ENCODE measurements at regions not wholly inside any gene's neighbourhood (a gene's known extent, or its start where the extent isn't known, plus 50 kb on each side); places are given as distances from the start of the nearest gene placed in this dataset.

GRCh38 chr4:38316045-38316444 lies 348.0 kb upstream of the KLF3 start:
- ATAC-seq (ENCODE audit: poor library complexity) (no peak), DNase-seq (no peak)
- Mint-ChIP-seq H3K4me1 (ENCODE audit: low read depth) (peaks cover 50% of the 10 kb centered on the region), H3K27me3 (no peaks in the 10 kb centered on the region), H3K9me3 (no peaks in the 10 kb centered on the region), H3K4me3 (peak overlapping the region; percentile 56), H3K36me3 (ENCODE audit: low read depth) (no peaks in the 10 kb centered on the region), H3K27ac (no peak overlapping the region)
- intact Hi-C loops (cut with DNase I, micrococcal nuclease) = loop anchor here (5.0 to 10.0 kb wide), 4 partner anchors 139 to 291 kb away; no protein-coding TSS in a partner anchor
- POLR2A ChIA-PET = no interaction called here
- TF ChIP-seq CTCF (IDR thresholded peaks at IDR 0.05) = no peak
- H3K36me3 ChIP-seq (ENCODE audit: insufficient read depth, low read length) = no peaks in the 10 kb centered on the region
- no peaks in the 10 kb centered on the region for H3K9me3 ChIP-seq (ENCODE audit: control insufficient read depth in 1 of 2, insufficient read depth in 1 of 2, low read length in 2 of 2)
- CTCF ChIA-PET = no interaction called here
- H3K27ac ChIP-seq (ENCODE audit: low read depth in 1 of 2, low read length in 2 of 2) = no peak overlapping the region
- no peak overlapping the region for H3K4me3 ChIP-seq (ENCODE audit: low read length)
- H3K4me1 ChIP-seq (ENCODE audit: insufficient read depth, low read length) = peaks cover 49% of the 10 kb centered on the region
- H3K27me3 ChIP-seq (ENCODE audit: control insufficient read depth in 1 of 2, insufficient read depth in 2 of 2, low read length in 2 of 2) = no peaks in the 10 kb centered on the region

GRCh38 chr4:38317041-38317674 lies 346.8 kb upstream of the KLF3 start:
- CTCF ChIA-PET = interaction anchor here (1.2 kb wide), 1 partner anchor 358 kb away, joined by 3 read pairs; no protein-coding TSS in a partner anchor
- Mint-ChIP-seq H3K4me3 (peak overlapping the region; percentile 34), H3K27ac (peak overlapping the region; percentile 42), H3K27me3 (no peaks in the 10 kb centered on the region), H3K36me3 (ENCODE audit: low read depth) (no peaks in the 10 kb centered on the region), H3K9me3 (no peaks in the 10 kb centered on the region), H3K4me1 (ENCODE audit: low read depth) (peaks cover 55% of the 10 kb centered on the region)
- Histone ChIP-seq H3K4me3 (ENCODE audit: low read length) (no peak overlapping the region), H3K4me1 (ENCODE audit: insufficient read depth, low read length) (peaks cover 40% of the 10 kb centered on the region), H3K27me3 (ENCODE audit: control insufficient read depth in 1 of 2, insufficient read depth in 2 of 2, low read length in 2 of 2) (no peaks in the 10 kb centered on the region), H3K9me3 (ENCODE audit: control insufficient read depth in 1 of 2, insufficient read depth in 1 of 2, low read length in 2 of 2) (no peaks in the 10 kb centered on the region), H3K27ac (ENCODE audit: low read depth in 1 of 2, low read length in 2 of 2) (no peak overlapping the region), H3K36me3 (ENCODE audit: insufficient read depth, low read length) (no peaks in the 10 kb centered on the region)
- no peak for ATAC-seq (ENCODE audit: poor library complexity)
- intact Hi-C loops (cut with DNase I, micrococcal nuclease) = loop anchor here (5.0 to 10.0 kb wide), 4 partner anchors 140 to 290 kb away; no protein-coding TSS in a partner anchor
- DNase-seq = no peak
- POLR2A ChIA-PET = interaction anchor here (0.7 kb wide), 1 partner anchor 193 kb away, joined by 3 read pairs; no protein-coding TSS in a partner anchor
- TF ChIP-seq CTCF (IDR thresholded peaks at IDR 0.05) = no peak

- H3K9me3 ChIP-seq (ENCODE audit: control insufficient read depth in 1 of 2, insufficient read depth in 1 of 2, low read length in 2 of 2) = no peaks in the 10 kb centered on the region
- ATAC-seq (ENCODE audit: poor library complexity) = peak; percentile 61
- no peaks in the 10 kb centered on the region for H3K9me3 Mint-ChIP-seq
- peak overlapping the region; percentile 43 for H3K4me3 ChIP-seq (ENCODE audit: low read length)
- intact Hi-C loops (cut with DNase I, micrococcal nuclease) = loop anchor here (2.0 to 10.0 kb wide), 5 partner anchors 142 to 412 kb away; no protein-coding TSS in a partner anchor
- no peaks in the 10 kb centered on the region for H3K36me3 ChIP-seq (ENCODE audit: insufficient read depth, low read length)
- no peaks in the 10 kb centered on the region for H3K27me3 ChIP-seq (ENCODE audit: control insufficient read depth in 1 of 2, insufficient read depth in 2 of 2, low read length in 2 of 2)
- peak overlapping the region; percentile 86 for H3K27ac Mint-ChIP-seq
- CTCF ChIA-PET = interaction anchor here (0.6 to 2.7 kb wide), 19 partner anchors 9 to 634 kb away, joined by 3 to 36 read pairs (median 5); no protein-coding TSS in a partner anchor
- DNase-seq = peak; percentile 18 to 90 (median 54)
- peak overlapping the region; percentile 59 to 60 for H3K27ac ChIP-seq (ENCODE audit: low read depth in 1 of 2, low read length in 2 of 2)
- peaks cover 61% of the 10 kb centered on the region for H3K4me1 Mint-ChIP-seq (ENCODE audit: low read depth)
- POLR2A ChIA-PET = interaction anchor here (0.6 to 3.4 kb wide), 20 partner anchors 8 to 456 kb away, joined by 3 to 34 read pairs (median 6); no protein-coding TSS in a partner anchor
- no peaks in the 10 kb centered on the region for H3K27me3 Mint-ChIP-seq
- peak overlapping the region; percentile 88 for H3K4me3 Mint-ChIP-seq
- peaks cover 34% of the 10 kb centered on the region for H3K4me1 ChIP-seq (ENCODE audit: insufficient read depth, low read length)
- H3K36me3 Mint-ChIP-seq (ENCODE audit: low read depth) = no peaks in the 10 kb centered on the region
- TF ChIP-seq CTCF (IDR thresholded peaks at IDR 0.05) = no peak
Measured at GRCh38 chr4:38318737-38319455, 345.1 kb upstream of the KLF3 start.
